Glutamatergic neuron (in vitro differentiated cells): ENCODE measurements at regions not wholly inside any gene's neighbourhood (a gene's known extent, or its start where the extent isn't known, plus 50 kb on each side); places are given as distances from the start of the nearest gene placed in this dataset.

Experiments used
- DNase-seq: peaks from one replicate; pipeline ENCODE4 v3.0.0; 2022
- H3K27ac Mint-ChIP-seq: one replicate; pipeline ENCODE4 v1.8.0; 2020; ENCODE audit warnings: mild to moderate bottlenecking, mixed read lengths, inconsistent platforms; ENCODE audit not compliant: unreplicated experiment
- H3K27me3 Mint-ChIP-seq: one replicate; pipeline ENCODE4 v1.8.0; 2020; ENCODE audit warnings: mild to moderate bottlenecking, moderate library complexity, mixed read lengths, inconsistent platforms; ENCODE audit not compliant: unreplicated experiment
- H3K36me3 Mint-ChIP-seq: one replicate; pipeline ENCODE4 v1.8.0; 2020; ENCODE audit warnings: mild to moderate bottlenecking, mixed read lengths, inconsistent platforms; ENCODE audit not compliant: unreplicated experiment
- H3K4me1 Mint-ChIP-seq: one replicate; pipeline ENCODE4 v1.8.0; 2020; ENCODE audit warnings: mild to moderate bottlenecking, low read depth, mixed read lengths, inconsistent platforms; ENCODE audit not compliant: unreplicated experiment
- H3K4me3 Mint-ChIP-seq: one replicate; pipeline ENCODE4 v1.8.0; 2020; ENCODE audit warnings: mild to moderate bottlenecking, mixed read lengths, inconsistent platforms; ENCODE audit not compliant: unreplicated experiment
- H3K9me3 Mint-ChIP-seq: one replicate; pipeline ENCODE4 v1.8.0; 2020; ENCODE audit warnings: mild to moderate bottlenecking, moderate library complexity, mixed read lengths, inconsistent platforms; ENCODE audit not compliant: unreplicated experiment
- CTCF ChIP-seq: fragments of 200-600 bp; sonication (generic); IDR thresholded peaks from one replicate; pipeline ENCODE4 v1.5.0; 2021; ENCODE audit not compliant: partially characterized antibody, unreplicated experiment

GRCh38 chr2:116141891-116142474 is 1672.5 kb upstream of the DDX18 start:
- Mint-ChIP-seq H3K9me3 (no peaks in the 10 kb centered on the region), H3K4me1 (peaks cover 2% of the 10 kb centered on the region), H3K4me3 (no peak overlapping the region), H3K36me3 (no peaks in the 10 kb centered on the region), H3K27me3 (peaks cover 2% of the 10 kb centered on the region), H3K27ac (no peak overlapping the region)
- TF ChIP-seq CTCF, result no peak
- DNase-seq, result no peak

- Mint-ChIP-seq H3K4me3 (no peak overlapping the region), H3K9me3 (no peaks in the 10 kb centered on the region), H3K36me3 (no peaks in the 10 kb centered on the region), H3K4me1 (peaks cover 2% of the 10 kb centered on the region), H3K27me3 (peaks cover 2% of the 10 kb centered on the region), H3K27ac (no peak overlapping the region)
- DNase-seq, result no peak
- TF ChIP-seq CTCF, result no peak
These were observed 1671.8 kb upstream of the DDX18 start for GRCh38 chr2:116142644-116143227.

- no peak overlapping the region for H3K4me3 Mint-ChIP-seq
- DNase-seq, result no peak
- H3K36me3 Mint-ChIP-seq, result no peaks in the 10 kb centered on the region
- H3K4me1 Mint-ChIP-seq, result peaks cover 2% of the 10 kb centered on the region
- no peaks in the 10 kb centered on the region for H3K9me3 Mint-ChIP-seq
- H3K27me3 Mint-ChIP-seq, result peaks cover 2% of the 10 kb centered on the region
- no peak overlapping the region for H3K27ac Mint-ChIP-seq
- no peak for TF ChIP-seq CTCF
These were observed 1669.5 kb upstream of the DDX18 start for GRCh38 chr2:116145031-116145430.

- Mint-ChIP-seq H3K9me3 (no peaks in the 10 kb centered on the region), H3K36me3 (no peaks in the 10 kb centered on the region), H3K27ac (no peak overlapping the region)
These were observed 1666.1 kb upstream of the DDX18 start for GRCh38 chr2:116148361-116148760.

More at GRCh38 chr2:116148361-116148760, 1666.1 kb upstream of the DDX18 start:
- no peaks in the 10 kb centered on the region for H3K27me3 Mint-ChIP-seq
- TF ChIP-seq CTCF, result no peak
- no peak for DNase-seq
- no peak overlapping the region for H3K4me3 Mint-ChIP-seq
- no peaks in the 10 kb centered on the region for H3K4me1 Mint-ChIP-seq
